ENCODE measurements at regions not wholly inside any gene's neighbourhood (a gene's known extent, or its start where the extent isn't known, plus 50 kb on each side); places are given as distances from the start of the nearest gene placed in this dataset.

DNA sequence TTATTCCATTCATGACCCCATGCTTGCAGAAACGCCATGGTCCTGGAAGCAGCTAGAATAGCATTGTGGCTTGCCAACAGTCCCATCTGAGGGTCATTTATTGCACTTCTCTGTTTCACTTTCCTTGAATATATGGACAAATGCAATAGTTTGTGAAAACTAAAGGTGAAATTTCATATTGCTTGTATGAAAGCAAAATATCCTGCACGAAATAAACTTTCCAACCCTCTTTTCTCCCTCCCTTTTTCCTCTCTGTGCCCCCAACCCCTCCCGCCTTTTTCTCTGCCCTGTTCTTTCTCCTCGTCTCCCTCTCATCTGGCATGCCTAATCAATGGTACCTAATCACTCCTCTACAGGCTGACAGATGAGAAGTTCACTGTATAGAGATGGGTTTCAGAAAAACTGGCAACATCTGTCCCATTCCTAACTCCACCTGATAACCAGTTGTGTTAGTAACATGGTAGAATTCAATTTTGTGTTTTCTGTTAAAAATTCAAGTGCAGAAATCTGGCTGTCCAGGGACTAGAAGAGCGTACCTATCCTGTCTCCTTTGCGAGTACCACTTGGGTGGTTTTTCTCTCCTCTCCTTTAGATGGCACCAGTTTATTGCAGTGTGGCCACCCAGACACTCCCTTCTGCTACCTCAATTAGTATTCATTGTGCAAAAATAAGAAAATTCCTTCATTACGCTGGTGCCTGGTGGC lies 198.6 kb downstream of the FOXA2 start:
- TF ChIP-seq, protein P1, sequence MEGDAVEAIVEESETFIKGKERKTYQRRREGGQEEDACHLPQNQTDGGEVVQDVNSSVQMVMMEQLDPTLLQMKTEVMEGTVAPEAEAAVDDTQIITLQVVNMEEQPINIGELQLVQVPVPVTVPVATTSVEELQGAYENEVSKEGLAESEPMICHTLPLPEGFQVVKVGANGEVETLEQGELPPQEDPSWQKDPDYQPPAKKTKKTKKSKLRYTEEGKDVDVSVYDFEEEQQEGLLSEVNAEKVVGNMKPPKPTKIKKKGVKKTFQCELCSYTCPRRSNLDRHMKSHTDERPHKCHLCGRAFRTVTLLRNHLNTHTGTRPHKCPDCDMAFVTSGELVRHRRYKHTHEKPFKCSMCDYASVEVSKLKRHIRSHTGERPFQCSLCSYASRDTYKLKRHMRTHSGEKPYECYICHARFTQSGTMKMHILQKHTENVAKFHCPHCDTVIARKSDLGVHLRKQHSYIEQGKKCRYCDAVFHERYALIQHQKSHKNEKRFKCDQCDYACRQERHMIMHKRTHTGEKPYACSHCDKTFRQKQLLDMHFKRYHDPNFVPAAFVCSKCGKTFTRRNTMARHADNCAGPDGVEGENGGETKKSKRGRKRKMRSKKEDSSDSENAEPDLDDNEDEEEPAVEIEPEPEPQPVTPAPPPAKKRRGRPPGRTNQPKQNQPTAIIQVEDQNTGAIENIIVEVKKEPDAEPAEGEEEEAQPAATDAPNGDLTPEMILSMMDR (IDR thresholded peaks at IDR 0.05) = no peak
- TF ChIP-seq POLR2A (IDR thresholded peaks at IDR 0.05) (no peak), POLR2AphosphoS5 (IDR thresholded peaks at IDR 0.05) (no peak), EP300 (IDR thresholded peaks at IDR 0.05) (no peak)
